ENCODE measurements at regions not wholly inside any gene's neighbourhood (a gene's known extent, or its start where the extent isn't known, plus 50 kb on each side); places are given as distances from the start of the nearest gene placed in this dataset.

- TF ChIP-seq CTCF (IDR thresholded peaks at IDR 0.05; ENCODE audit: insufficient read depth, low read length, poor library complexity, severe bottlenecking) (no peak), EZH2phosphoT487 (conservative IDR thresholded peaks at IDR 0.05; ENCODE audit: low read length) (no peak)
Measured at GRCh38 chr5:88976914-88977313, 93.9 kb upstream of the MEF2C start.

Data from SU-DHL-6 (cell line).